PC-9 (cell line): ENCODE measurements at regions not wholly inside any gene's neighbourhood (a gene's known extent, or its start where the extent isn't known, plus 50 kb on each side); places are given as distances from the start of the nearest gene placed in this dataset.
"Not testable (repeated sequence)": the region's sequence is repeated elsewhere in the genome, so short reads cannot be mapped to it uniquely, and the experiment has no call there.

Source experiments
- BruUV-seq: library from RNA; stranded (reverse); fragments of 400-500 nt; replicated peaks from 2 replicates; lab custom pipeline; 2021; lab: Mats Ljungman, UMichigan
- CTCF ChIA-PET: fragments of 300-600 bp; sonication (Branson Sonifier 250); formaldehyde crosslinking; loops from one replicate; lab custom pipeline; 2022; ENCODE audit warnings: antibody characterized with exemption; lab: Charles Lee
- POLR2A ChIA-PET: fragments of 300-600 bp; sonication (Branson Sonifier 250); formaldehyde crosslinking; loops from one replicate; lab custom pipeline; 2022; ENCODE audit warnings: antibody characterized with exemption; ENCODE audit not compliant: unreplicated experiment; lab: Charles Lee
- DNase-seq, 2 experiments: peaks; one replicate each; pipeline versions ENCODE4 v3.0.0 to v3.0.0-alpha.2; 2015 to 2022; ENCODE audit warnings: mixed read lengths in 1 of 2
- H2AFZ ChIP-seq: fragments of 200-600 bp; sonication (generic); 2 replicates; pipeline ENCODE4 v1.8.1; 2017; ENCODE audit warnings: antibody characterized with exemption
- H3F3A ChIP-seq: fragments of 200-600 bp; sonication (generic); 2 replicates; pipeline ENCODE4 v1.8.1; 2017; ENCODE audit warnings: antibody characterized with exemption, mild to moderate bottlenecking, low read depth; ENCODE audit not compliant: insufficient read depth
- H3K27ac ChIP-seq: fragments of 200-600 bp; sonication (generic); 2 replicates; pipeline ENCODE4 v1.6.1; 2016; ENCODE audit warnings: mixed run types
- H3K27me3 ChIP-seq: fragments of 200-600 bp; sonication (generic); 2 replicates; pipeline ENCODE4 v1.6.1; 2016; ENCODE audit warnings: low read depth, mixed run types; ENCODE audit not compliant: insufficient read depth
- H3K36me3 ChIP-seq: fragments of 200-600 bp; sonication (generic); 2 replicates; pipeline ENCODE4 v1.6.1; 2016; ENCODE audit warnings: low read depth, mixed run types
- H3K4me1 ChIP-seq: fragments of 200-600 bp; sonication (generic); replicated peaks from 2 replicates; pipeline ENCODE4 v1.6.1; 2016; ENCODE audit warnings: mixed run types; ENCODE audit not compliant: insufficient read depth
- H3K4me2 ChIP-seq: fragments of 200-600 bp; sonication (generic); 2 replicates; pipeline ENCODE4 v1.6.1; 2017; ENCODE audit warnings: mixed run types
- H3K4me3 ChIP-seq: fragments of 200-600 bp; sonication (generic); 2 replicates; pipeline ENCODE4 v1.6.1; 2016; ENCODE audit warnings: mixed run types
- H3K79me2 ChIP-seq: fragments of 200-600 bp; sonication (generic); 2 replicates; pipeline ENCODE4 v1.6.1; 2017; ENCODE audit warnings: low read depth, mixed run types
- H3K9me2 ChIP-seq: fragments of 200-600 bp; sonication (generic); 2 replicates; pipeline ENCODE4 v1.8.1; 2017; ENCODE audit warnings: mild to moderate bottlenecking; ENCODE audit not compliant: insufficient read depth
- H3K9me3 ChIP-seq: fragments of 200-600 bp; sonication (generic); 2 replicates; pipeline ENCODE4 v1.8.1; 2016; ENCODE audit warnings: low read depth; ENCODE audit not compliant: insufficient read depth
- H4K20me1 ChIP-seq: fragments of 200-600 bp; sonication (generic); 2 replicates; pipeline ENCODE4 v1.8.1; 2017; ENCODE audit not compliant: insufficient read depth
- EZH2 ChIP-seq: fragments of 200-600 bp; sonication (generic); IDR thresholded peaks from 2 replicates; pipeline ENCODE4 v1.8.0; 2017; ENCODE audit warnings: antibody characterized with exemption, low read depth
- intact Hi-C: fragments of 100-400 bp; cut with micrococcal nuclease; formaldehyde crosslinking; loops from one replicate; pipeline ENCODE4 v1.10.0; 2022; ENCODE audit not compliant: unreplicated experiment
- TF ChIP-seq, protein P1 (sequence below): fragments of 200-600 bp; sonication (generic); conservative IDR thresholded peaks from 2 replicates; pipeline ENCODE4 v1.6.1; 2017; ENCODE audit warnings: mixed run types, antibody characterized with exemption, mild to moderate bottlenecking, moderate library complexity

DNA sequence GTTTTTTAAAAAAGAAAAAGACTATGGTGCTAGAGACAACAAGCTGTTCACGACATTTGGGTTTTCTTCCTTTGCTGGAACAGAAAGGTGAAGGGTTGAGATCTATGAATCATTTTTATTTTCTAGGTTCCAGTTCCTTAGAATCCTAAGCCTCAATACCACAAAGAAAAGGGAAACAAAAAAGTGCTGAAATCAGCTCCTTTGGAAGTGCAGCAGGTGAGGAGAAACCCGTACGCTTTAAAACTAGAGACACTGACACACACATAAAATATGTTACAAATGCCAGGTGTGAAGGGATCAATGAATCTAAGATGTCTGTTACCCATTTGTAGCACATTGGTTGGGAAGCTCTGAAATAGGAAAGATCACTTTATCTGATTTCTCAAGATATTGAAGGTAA is 125.2 kb downstream of the AREG start:
- no peak overlapping the region for H2AFZ ChIP-seq
- no peaks in the 10 kb centered on the region for H3K79me2 ChIP-seq
- no peaks in the 10 kb centered on the region for H3K9me3 ChIP-seq
- no TSS peak for BruUV-seq
- DNase-seq = no peak
- intact Hi-C loops = no loop called here
- ChIA-PET CTCF (no interaction called here), POLR2A (no interaction called here)
- H3F3A ChIP-seq = no peaks in the 10 kb centered on the region
- H3K9me2 ChIP-seq = no peaks in the 10 kb centered on the region
- H3K4me2 ChIP-seq = no peak overlapping the region
- H3K27ac ChIP-seq = no peak overlapping the region
- H3K4me1 ChIP-seq = no peaks in the 10 kb centered on the region
- H3K36me3 ChIP-seq = no peaks in the 10 kb centered on the region
- no peaks in the 10 kb centered on the region for H3K27me3 ChIP-seq
- no peaks in the 10 kb centered on the region for H4K20me1 ChIP-seq
- TF ChIP-seq, protein P1, sequence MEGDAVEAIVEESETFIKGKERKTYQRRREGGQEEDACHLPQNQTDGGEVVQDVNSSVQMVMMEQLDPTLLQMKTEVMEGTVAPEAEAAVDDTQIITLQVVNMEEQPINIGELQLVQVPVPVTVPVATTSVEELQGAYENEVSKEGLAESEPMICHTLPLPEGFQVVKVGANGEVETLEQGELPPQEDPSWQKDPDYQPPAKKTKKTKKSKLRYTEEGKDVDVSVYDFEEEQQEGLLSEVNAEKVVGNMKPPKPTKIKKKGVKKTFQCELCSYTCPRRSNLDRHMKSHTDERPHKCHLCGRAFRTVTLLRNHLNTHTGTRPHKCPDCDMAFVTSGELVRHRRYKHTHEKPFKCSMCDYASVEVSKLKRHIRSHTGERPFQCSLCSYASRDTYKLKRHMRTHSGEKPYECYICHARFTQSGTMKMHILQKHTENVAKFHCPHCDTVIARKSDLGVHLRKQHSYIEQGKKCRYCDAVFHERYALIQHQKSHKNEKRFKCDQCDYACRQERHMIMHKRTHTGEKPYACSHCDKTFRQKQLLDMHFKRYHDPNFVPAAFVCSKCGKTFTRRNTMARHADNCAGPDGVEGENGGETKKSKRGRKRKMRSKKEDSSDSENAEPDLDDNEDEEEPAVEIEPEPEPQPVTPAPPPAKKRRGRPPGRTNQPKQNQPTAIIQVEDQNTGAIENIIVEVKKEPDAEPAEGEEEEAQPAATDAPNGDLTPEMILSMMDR = no peak
- TF ChIP-seq EZH2 = no peak
- H3K4me3 ChIP-seq = no peak overlapping the region

DNA sequence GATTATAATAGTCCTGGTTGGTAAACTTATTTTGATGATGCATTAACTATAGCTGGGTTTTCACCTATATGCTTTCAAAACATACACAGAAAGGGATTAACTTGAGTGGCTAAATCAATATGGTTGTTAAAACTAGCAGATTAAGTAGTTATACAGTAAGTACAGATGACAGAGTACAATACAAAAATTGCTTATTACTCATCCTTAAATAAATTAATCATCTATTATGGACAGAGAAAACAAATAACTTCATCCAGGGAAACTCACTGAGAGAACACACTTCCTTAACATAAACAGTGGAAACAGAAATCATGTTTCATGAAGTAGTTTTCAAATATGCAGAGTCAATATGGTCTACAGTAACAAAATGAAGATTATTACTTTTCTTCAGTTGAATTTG is 133.4 kb downstream of the AREG start:
- no peaks in the 10 kb centered on the region for H3K79me2 ChIP-seq
- TF ChIP-seq, protein P1 = no peak
- TF ChIP-seq EZH2 = no peak
- H3K9me2 ChIP-seq = no peaks in the 10 kb centered on the region
- BruUV-seq = no TSS peak
- POLR2A ChIA-PET = no interaction called here
- no peaks in the 10 kb centered on the region for H3K36me3 ChIP-seq
- no peak overlapping the region for H3K4me3 ChIP-seq
- no peaks in the 10 kb centered on the region for H4K20me1 ChIP-seq
- H3K4me1 ChIP-seq = peaks cover 5% of the 10 kb centered on the region; the same call in 1 of the 2 replicates
- no peak overlapping the region for H3K4me2 ChIP-seq
- H3F3A ChIP-seq = peaks cover under 1% of the 10 kb centered on the region; the same call in 1 of the 2 replicates
- H3K27ac ChIP-seq = no peak overlapping the region
- no peaks in the 10 kb centered on the region for H3K9me3 ChIP-seq
- DNase-seq = no peak
- intact Hi-C loops = no loop called here
- H3K27me3 ChIP-seq = no peaks in the 10 kb centered on the region
- no peak overlapping the region for H2AFZ ChIP-seq
- CTCF ChIA-PET = no interaction called here

- DNase-seq, CTCF ChIA-PET, H3K4me2 ChIP-seq, H3K79me2 ChIP-seq, H4K20me1 ChIP-seq, H3K36me3 ChIP-seq, H3K27ac ChIP-seq, H3F3A ChIP-seq, H2AFZ ChIP-seq, BruUV-seq, H3K4me3 ChIP-seq, H3K9me2 ChIP-seq, H3K9me3 ChIP-seq, intact Hi-C loops, POLR2A ChIA-PET, H3K27me3 ChIP-seq: not testable (repeated sequence)
- peaks cover 11% of the 10 kb centered on the region; the same call in 1 of the 2 replicates for H3K4me1 ChIP-seq
These were observed 133.9 kb downstream of the AREG start for GRCh38 chr4:74578865-74579264.
